PC-3 (cell line): ENCODE measurements at regions not wholly inside any gene's neighbourhood (a gene's known extent, or its start where the extent isn't known, plus 50 kb on each side); places are given as distances from the start of the nearest gene placed in this dataset.

ENCODE experiments used
- CTCF ChIP-seq: fragments of 300-600 bp; sonication (generic); conservative IDR thresholded peaks from 2 replicates; pipeline ENCODE4 v1.5.1; 2017; ENCODE audit warnings: antibody characterized with exemption, low read depth, mild to moderate bottlenecking, low read length
- EZH2 ChIP-seq: fragments of 300-600 bp; sonication (generic); IDR thresholded peaks from one replicate; pipeline ENCODE4 v1.6.1; 2017; ENCODE audit warnings: antibody characterized with exemption, mild to moderate bottlenecking, low read length; ENCODE audit not compliant: unreplicated experiment
- EZH2phosphoT487 ChIP-seq: fragments of 300-600 bp; sonication (generic); IDR thresholded peaks from 2 replicates; pipeline ENCODE4 v1.6.1; 2018; ENCODE audit warnings: mild to moderate bottlenecking, antibody characterized with exemption, low read length, borderline replicate concordance

DNA sequence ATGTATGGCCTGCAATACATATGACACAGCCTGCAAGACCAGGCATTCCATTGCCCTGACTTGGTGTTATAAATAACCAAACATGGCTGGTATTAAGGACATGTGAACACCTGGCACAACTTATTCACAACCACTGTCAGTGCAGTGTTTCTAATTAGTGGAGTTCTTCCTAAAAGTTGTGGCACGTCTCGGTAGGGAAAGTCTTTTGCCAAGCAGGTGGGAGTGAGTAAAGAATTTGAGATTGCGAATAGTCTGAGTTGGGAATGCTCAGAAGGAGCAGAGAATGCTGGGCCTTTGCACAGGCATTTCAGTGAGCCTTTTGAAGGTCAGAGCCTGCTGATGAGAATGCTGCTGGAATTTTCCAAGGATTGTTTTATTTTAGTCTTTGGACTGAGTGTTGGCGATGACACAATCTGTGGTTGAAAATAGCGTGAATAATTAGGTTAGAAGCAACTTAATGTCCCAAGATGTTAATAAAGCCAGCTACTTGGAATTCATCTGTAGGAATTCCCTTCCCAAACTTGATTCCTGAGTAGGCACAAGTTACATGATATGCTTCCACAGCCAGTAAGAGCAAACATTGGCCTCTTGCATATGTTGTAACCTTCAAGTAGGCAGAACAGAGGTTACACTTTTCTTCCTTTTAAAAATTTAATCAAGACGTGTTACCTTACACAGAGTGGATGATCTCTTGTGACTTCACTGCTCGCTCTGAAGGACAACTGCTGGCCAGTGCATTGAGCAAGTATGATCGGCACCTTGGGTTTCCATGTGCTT is 83.6 kb upstream of the PGRMC2 start:
- TF ChIP-seq CTCF (no peak), EZH2phosphoT487 (no peak), EZH2 (no peak)
